Stimulated activated CD4-positive, alpha-beta T cell treated with anti-CD3 and anti-CD28 coated beads, Interleukin-4, amount 100 ng/mL, for 4 hours (primary cell): ENCODE measurements at regions not wholly inside any gene's neighbourhood (a gene's known extent, or its start where the extent isn't known, plus 50 kb on each side); places are given as distances from the start of the nearest gene placed in this dataset.

Source experiments
- DNase-seq, 2 experiments: peaks; one replicate each; pipeline ENCODE4 v3.0.0-alpha.2; 2020

- DNase-seq = no peak
Observed at GRCh38 chr1:82225421-82226185, 424.9 kb downstream of the ADGRL2 start.

- DNase-seq = no peak
Observed at GRCh38 chr1:82223091-82223490, 422.4 kb downstream of the ADGRL2 start.

GRCh38 chr1:82221721-82222120 is 421.0 kb downstream of the ADGRL2 start:
- DNase-seq = no peak

- DNase-seq = no peak
Observed at GRCh38 chr1:82220754-82221153, 420.0 kb downstream of the ADGRL2 start.

GRCh38 chr1:82219841-82220240 is 419.1 kb downstream of the ADGRL2 start:
- no peak for DNase-seq

GRCh38 chr1:82218846-82219245 is 418.1 kb downstream of the ADGRL2 start:
- DNase-seq = no peak

- DNase-seq = no peak
Observed at GRCh38 chr1:82215853-82216175, 415.1 kb downstream of the ADGRL2 start.

- no peak for DNase-seq
Observed at GRCh38 chr1:82215056-82215852, 414.5 kb downstream of the ADGRL2 start.

- no peak for DNase-seq
Observed at GRCh38 chr1:82214606-82215005, 413.9 kb downstream of the ADGRL2 start.

- no peak for DNase-seq
Observed at GRCh38 chr1:82197606-82198005, 396.9 kb downstream of the ADGRL2 start.

- no peak for DNase-seq
Observed at GRCh38 chr1:82195245-82195644, 394.5 kb downstream of the ADGRL2 start.

- no peak for DNase-seq
Observed at GRCh38 chr1:82185084-82185483, 384.4 kb downstream of the ADGRL2 start.

GRCh38 chr1:82181846-82182245 is 381.1 kb downstream of the ADGRL2 start:
- DNase-seq = no peak

- DNase-seq = no peak
Observed at GRCh38 chr1:82179131-82179530, 378.4 kb downstream of the ADGRL2 start.

GRCh38 chr1:82177192-82177591 is 376.5 kb downstream of the ADGRL2 start:
- no peak for DNase-seq

GRCh38 chr1:82171955-82172354 is 371.2 kb downstream of the ADGRL2 start:
- DNase-seq = no peak

GRCh38 chr1:82168482-82168881 is 367.7 kb downstream of the ADGRL2 start:
- DNase-seq = no peak

GRCh38 chr1:82165304-82165703 is 364.6 kb downstream of the ADGRL2 start:
- no peak for DNase-seq

GRCh38 chr1:82162486-82163420 is 362.0 kb downstream of the ADGRL2 start:
- DNase-seq = no peak

- no peak for DNase-seq
Observed at GRCh38 chr1:82161700-82162141, 361.0 kb downstream of the ADGRL2 start.

- no peak for DNase-seq
Observed at GRCh38 chr1:82160903-82161302, 360.2 kb downstream of the ADGRL2 start.

GRCh38 chr1:82160036-82160435 is 359.3 kb downstream of the ADGRL2 start:
- no peak for DNase-seq

- no peak for DNase-seq
Observed at GRCh38 chr1:82158981-82159380, 358.2 kb downstream of the ADGRL2 start.
